Activated CD4-positive, alpha-beta T cell treated with anti-CD3 and anti-CD28 coated beads, Interleukin-2, amount 10 ng/mL, durations not matched to agents 7 days and 5 days (primary cell): ENCODE measurements at regions not wholly inside any gene's neighbourhood (a gene's known extent, or its start where the extent isn't known, plus 50 kb on each side); places are given as distances from the start of the nearest gene placed in this dataset.

ENCODE experiments used
- CTCF ChIA-PET: fragments of 350-600 bp; sonication (Branson Sonifier 250); formaldehyde crosslinking; loops from one replicate; lab custom pipeline; 2021; ENCODE audit warnings: antibody characterized with exemption; lab: Charles Lee
- POLR2A ChIA-PET: fragments of 350-600 bp; sonication (Branson Sonifier 250); formaldehyde crosslinking; loops from one replicate; lab custom pipeline; 2021; ENCODE audit warnings: antibody characterized with exemption; lab: Charles Lee
- DNase-seq: peaks from one replicate; pipeline ENCODE4 v3.0.0-alpha.2; 2020
- H3K27ac Mint-ChIP-seq: one replicate; pipeline ENCODE4 v1.8.0; 2021; ENCODE audit warnings: mild to moderate bottlenecking, moderate library complexity, mixed read lengths
- H3K27me3 Mint-ChIP-seq: one replicate; pipeline ENCODE4 v1.8.0; 2021; ENCODE audit warnings: mixed read lengths
- H3K36me3 Mint-ChIP-seq: one replicate; pipeline ENCODE4 v1.8.0; 2021; ENCODE audit warnings: low read depth, mixed read lengths
- H3K4me1 Mint-ChIP-seq: one replicate; pipeline ENCODE4 v1.8.0; 2021; ENCODE audit warnings: mixed read lengths
- H3K4me3 Mint-ChIP-seq: one replicate; pipeline ENCODE4 v1.8.0; 2021; ENCODE audit warnings: mild to moderate bottlenecking, moderate library complexity, mixed read lengths
- H3K9me3 Mint-ChIP-seq: one replicate; pipeline ENCODE4 v1.8.0; 2021; ENCODE audit warnings: mixed read lengths

GRCh38 chr12:97167598-97167997 is 260.5 kb downstream of the NEDD1 start:
- DNase-seq, result no peak
- Mint-ChIP-seq H3K27ac (no peak overlapping the region), H3K4me3 (no peak overlapping the region), H3K36me3 (no peaks in the 10 kb centered on the region), H3K9me3 (no peaks in the 10 kb centered on the region), H3K4me1 (no peaks in the 10 kb centered on the region), H3K27me3 (peaks cover 1% of the 10 kb centered on the region)
- CTCF ChIA-PET, result no interaction called here
- POLR2A ChIA-PET, result interaction anchor here (0.7 kb wide), 1 partner anchor 79 kb away, joined by 3 read pairs; no protein-coding TSS in a partner anchor

GRCh38 chr12:97168804-97169203 is 261.7 kb downstream of the NEDD1 start:
- no peak for DNase-seq
- Mint-ChIP-seq H3K27me3 (peaks cover 1% of the 10 kb centered on the region), H3K36me3 (no peaks in the 10 kb centered on the region), H3K4me1 (no peaks in the 10 kb centered on the region), H3K4me3 (no peak overlapping the region), H3K9me3 (no peaks in the 10 kb centered on the region), H3K27ac (no peak overlapping the region)
- ChIA-PET POLR2A (no interaction called here), CTCF (interaction anchor here (0.6 kb wide), 1 partner anchor 802 kb away, joined by 3 read pairs; no protein-coding TSS in a partner anchor)

- CTCF ChIA-PET, result no interaction called here
- Mint-ChIP-seq H3K4me1 (no peaks in the 10 kb centered on the region), H3K4me3 (no peak overlapping the region), H3K9me3 (no peaks in the 10 kb centered on the region), H3K27me3 (peaks cover 1% of the 10 kb centered on the region), H3K36me3 (no peaks in the 10 kb centered on the region), H3K27ac (no peak overlapping the region)
- POLR2A ChIA-PET, result no interaction called here
- no peak for DNase-seq
These were observed 263.0 kb downstream of the NEDD1 start for GRCh38 chr12:97169889-97170567.

- H3K4me1 Mint-ChIP-seq, result no peaks in the 10 kb centered on the region
- H3K9me3 Mint-ChIP-seq, result no peaks in the 10 kb centered on the region
- no peaks in the 10 kb centered on the region for H3K27me3 Mint-ChIP-seq
- no peak overlapping the region for H3K4me3 Mint-ChIP-seq
- CTCF ChIA-PET, result no interaction called here
- POLR2A ChIA-PET, result no interaction called here
- DNase-seq, result no peak
- no peaks in the 10 kb centered on the region for H3K36me3 Mint-ChIP-seq
- H3K27ac Mint-ChIP-seq, result no peak overlapping the region
These were observed 266.8 kb downstream of the NEDD1 start for GRCh38 chr12:97173688-97174410.

GRCh38 chr12:97177481-97177880 is 270.4 kb downstream of the NEDD1 start:
- POLR2A ChIA-PET, result no interaction called here
- DNase-seq, result no peak
- no peaks in the 10 kb centered on the region for H3K4me1 Mint-ChIP-seq
- no peak overlapping the region for H3K27ac Mint-ChIP-seq
- H3K27me3 Mint-ChIP-seq, result no peaks in the 10 kb centered on the region
- no peaks in the 10 kb centered on the region for H3K36me3 Mint-ChIP-seq
- H3K4me3 Mint-ChIP-seq, result no peak overlapping the region
- no peaks in the 10 kb centered on the region for H3K9me3 Mint-ChIP-seq
- CTCF ChIA-PET, result no interaction called here

GRCh38 chr12:97181571-97182265 is 274.7 kb downstream of the NEDD1 start:
- H3K4me1 Mint-ChIP-seq, result no peaks in the 10 kb centered on the region
- H3K4me3 Mint-ChIP-seq, result no peak overlapping the region
- H3K27ac Mint-ChIP-seq, result no peak overlapping the region
- no peaks in the 10 kb centered on the region for H3K27me3 Mint-ChIP-seq
- no peaks in the 10 kb centered on the region for H3K36me3 Mint-ChIP-seq
- POLR2A ChIA-PET, result no interaction called here
- DNase-seq, result no peak
- H3K9me3 Mint-ChIP-seq, result no peaks in the 10 kb centered on the region
- CTCF ChIA-PET, result no interaction called here

- DNase-seq, result no peak
These were observed 275.7 kb downstream of the NEDD1 start for GRCh38 chr12:97182769-97183168.

GRCh38 chr12:97184127-97184773 is 277.2 kb downstream of the NEDD1 start:
- H3K27me3 Mint-ChIP-seq, result no peaks in the 10 kb centered on the region
- no peaks in the 10 kb centered on the region for H3K36me3 Mint-ChIP-seq
- POLR2A ChIA-PET, result no interaction called here
- no peak overlapping the region for H3K4me3 Mint-ChIP-seq
- no peaks in the 10 kb centered on the region for H3K4me1 Mint-ChIP-seq
- no peak overlapping the region for H3K27ac Mint-ChIP-seq
- CTCF ChIA-PET, result no interaction called here
- no peaks in the 10 kb centered on the region for H3K9me3 Mint-ChIP-seq
- DNase-seq, result no peak

More at GRCh38 chr12:97182769-97183168, 275.7 kb downstream of the NEDD1 start:
- Mint-ChIP-seq H3K9me3 (no peaks in the 10 kb centered on the region), H3K27me3 (no peaks in the 10 kb centered on the region), H3K36me3 (no peaks in the 10 kb centered on the region), H3K27ac (no peak overlapping the region), H3K4me1 (no peaks in the 10 kb centered on the region), H3K4me3 (no peak overlapping the region)
- POLR2A ChIA-PET, result no interaction called here
- CTCF ChIA-PET, result no interaction called here

GRCh38 chr12:97185567-97185966 is 277.0 kb upstream of the RMST start:
- no peak for DNase-seq
- ChIA-PET POLR2A (no interaction called here), CTCF (no interaction called here)
- no peaks in the 10 kb centered on the region for H3K27me3 Mint-ChIP-seq
- no peak overlapping the region for H3K4me3 Mint-ChIP-seq
- no peaks in the 10 kb centered on the region for H3K36me3 Mint-ChIP-seq
- H3K27ac Mint-ChIP-seq, result no peak overlapping the region
- no peaks in the 10 kb centered on the region for H3K9me3 Mint-ChIP-seq
- H3K4me1 Mint-ChIP-seq, result no peaks in the 10 kb centered on the region

GRCh38 chr12:97194546-97194945 is 268.1 kb upstream of the RMST start:
- ChIA-PET CTCF (no interaction called here), POLR2A (no interaction called here)
- Mint-ChIP-seq H3K27me3 (no peaks in the 10 kb centered on the region), H3K4me3 (no peak overlapping the region), H3K27ac (no peak overlapping the region), H3K36me3 (no peaks in the 10 kb centered on the region), H3K9me3 (no peaks in the 10 kb centered on the region), H3K4me1 (no peaks in the 10 kb centered on the region)
- no peak for DNase-seq

GRCh38 chr12:97200181-97200580 is 262.4 kb upstream of the RMST start:
- no peaks in the 10 kb centered on the region for H3K4me1 Mint-ChIP-seq
- H3K9me3 Mint-ChIP-seq, result no peaks in the 10 kb centered on the region
- no peak overlapping the region for H3K4me3 Mint-ChIP-seq
- no peak overlapping the region for H3K27ac Mint-ChIP-seq
- CTCF ChIA-PET, result no interaction called here
- no peak for DNase-seq
- H3K27me3 Mint-ChIP-seq, result no peaks in the 10 kb centered on the region
- no peaks in the 10 kb centered on the region for H3K36me3 Mint-ChIP-seq
- POLR2A ChIA-PET, result no interaction called here

GRCh38 chr12:97203408-97203807 is 259.2 kb upstream of the RMST start:
- no peak overlapping the region for H3K27ac Mint-ChIP-seq
- no peaks in the 10 kb centered on the region for H3K9me3 Mint-ChIP-seq
- no peaks in the 10 kb centered on the region for H3K27me3 Mint-ChIP-seq
- ChIA-PET CTCF (no interaction called here), POLR2A (no interaction called here)
- no peak overlapping the region for H3K4me3 Mint-ChIP-seq
- no peaks in the 10 kb centered on the region for H3K36me3 Mint-ChIP-seq
- DNase-seq, result no peak
- H3K4me1 Mint-ChIP-seq, result no peaks in the 10 kb centered on the region

GRCh38 chr12:97209997-97210396 is 252.6 kb upstream of the RMST start:
- ChIA-PET POLR2A (no interaction called here), CTCF (no interaction called here)
- H3K9me3 Mint-ChIP-seq, result no peaks in the 10 kb centered on the region
- DNase-seq, result no peak
- H3K4me1 Mint-ChIP-seq, result no peaks in the 10 kb centered on the region
- H3K4me3 Mint-ChIP-seq, result no peak overlapping the region
- no peak overlapping the region for H3K27ac Mint-ChIP-seq
- H3K36me3 Mint-ChIP-seq, result no peaks in the 10 kb centered on the region
- H3K27me3 Mint-ChIP-seq, result no peaks in the 10 kb centered on the region
